ENCODE measurements at regions not wholly inside any gene's neighbourhood (a gene's known extent, or its start where the extent isn't known, plus 50 kb on each side); places are given as distances from the start of the nearest gene placed in this dataset.

GRCh38 chr7:12995912-12996469 lies 308.6 kb downstream of the ARL4A start:
- no peak for TF ChIP-seq ZNF274 (IDR thresholded peaks at IDR 0.05; ENCODE audit: low read depth, low read length)
- no peak for DNase-seq (ENCODE audit: low read depth, low spot score)
- H3K4me3 ChIP-seq (replicated peaks in 1 of 2; ENCODE audit: low read depth in 1 of 2, low read length in 2 of 2) = no peak overlapping the region
- H3K27me3 ChIP-seq (ENCODE audit: insufficient read depth, low read length) = no peaks in the 10 kb centered on the region
- no peaks in the 10 kb centered on the region for H3K4me1 ChIP-seq (ENCODE audit: control insufficient read depth in 1 of 2, insufficient read depth in 2 of 2, low read length in 2 of 2)
- no peaks in the 10 kb centered on the region for H3K79me2 ChIP-seq (ENCODE audit: insufficient read depth, low read length)
- POLR2A ChIA-PET = no interaction called here
- H3K27ac ChIP-seq (ENCODE audit: low read depth, low read length) = no peak overlapping the region
- RAD21 ChIA-PET (ENCODE audit: low non-redundant PET in 1 of 2, low total read pairs in 2 of 2, uncharacterized antibody in 2 of 2, unreplicated experiment in 2 of 2) = no interaction called here
- H3K36me3 ChIP-seq (ENCODE audit: control insufficient read depth in 1 of 2, insufficient read depth in 2 of 2, low read length in 2 of 2) = no peaks in the 10 kb centered on the region
- no peak overlapping the region for H3K4me2 ChIP-seq (ENCODE audit: low read length)
- intact Hi-C loops (cut with micrococcal nuclease) = no loop called here
- H3K9me3 ChIP-seq (ENCODE audit: control insufficient read depth in 1 of 2, insufficient read depth in 1 of 2, low read depth in 1 of 2, low read length in 2 of 2) = no peaks in the 10 kb centered on the region
- CTCF ChIA-PET = no interaction called here
- ATAC-seq = no peak
- H4K20me1 ChIP-seq (ENCODE audit: insufficient read depth) = no peaks in the 10 kb centered on the region
- no TSS peak for BruUV-seq (replicated peaks)
- H3K9me2 ChIP-seq (ENCODE audit: insufficient read depth) = no peaks in the 10 kb centered on the region
- no peak overlapping the region for H3K9ac ChIP-seq (ENCODE audit: low read length)
- no peak overlapping the region for H2AFZ ChIP-seq (ENCODE audit: low read depth, low read length, poor library complexity, severe bottlenecking)

GRCh38 chr7:13007331-13007730 lies 319.9 kb downstream of the ARL4A start:
- intact Hi-C loops (cut with micrococcal nuclease) = loop anchor here (5.0 kb wide), 1 partner anchor 35 kb away; no protein-coding TSS in a partner anchor
- ATAC-seq = no peak
- no peaks in the 10 kb centered on the region for H4K20me1 ChIP-seq (ENCODE audit: insufficient read depth)
- H3K27me3 ChIP-seq (ENCODE audit: insufficient read depth, low read length) = no peaks in the 10 kb centered on the region
- no TSS peak for BruUV-seq (replicated peaks)
- H3K36me3 ChIP-seq (ENCODE audit: control insufficient read depth in 1 of 2, insufficient read depth in 2 of 2, low read length in 2 of 2) = no peaks in the 10 kb centered on the region
- no peaks in the 10 kb centered on the region for H3K4me1 ChIP-seq (ENCODE audit: control insufficient read depth in 1 of 2, insufficient read depth in 2 of 2, low read length in 2 of 2)
- no peaks in the 10 kb centered on the region for H3K9me3 ChIP-seq (ENCODE audit: control insufficient read depth in 1 of 2, insufficient read depth in 1 of 2, low read depth in 1 of 2, low read length in 2 of 2)
- H3K4me3 ChIP-seq (replicated peaks in 1 of 2; ENCODE audit: low read depth in 1 of 2, low read length in 2 of 2) = no peak overlapping the region
- no peak overlapping the region for H3K27ac ChIP-seq (ENCODE audit: low read depth, low read length)
- no peak for DNase-seq (ENCODE audit: low read depth, low spot score)
- H3K9ac ChIP-seq (ENCODE audit: low read length) = no peak overlapping the region
- H3K4me2 ChIP-seq (ENCODE audit: low read length) = no peak overlapping the region
- POLR2A ChIA-PET = no interaction called here
- H2AFZ ChIP-seq (ENCODE audit: low read depth, low read length, poor library complexity, severe bottlenecking) = no peak overlapping the region
- no peaks in the 10 kb centered on the region for H3K79me2 ChIP-seq (ENCODE audit: insufficient read depth, low read length)
- RAD21 ChIA-PET (ENCODE audit: low non-redundant PET in 1 of 2, low total read pairs in 2 of 2, uncharacterized antibody in 2 of 2, unreplicated experiment in 2 of 2) = no interaction called here
- no peaks in the 10 kb centered on the region for H3K9me2 ChIP-seq (ENCODE audit: insufficient read depth)
- CTCF ChIA-PET = no interaction called here
- TF ChIP-seq ELF1 (IDR thresholded peaks at IDR 0.05; ENCODE audit: borderline replicate concordance, low read depth) = no peak
- TF ChIP-seq RAD21 (IDR thresholded peaks at IDR 0.05; ENCODE audit: low read depth) = no peak
- no peak for TF ChIP-seq POLR2A (IDR thresholded peaks at IDR 0.05; ENCODE audit: borderline replicate concordance, extremely low read depth, insufficient read depth, insufficient read length)
- no peak for TF ChIP-seq EGR1 (IDR thresholded peaks at IDR 0.05; ENCODE audit: low read depth)
- TF ChIP-seq SP1 (IDR thresholded peaks at IDR 0.05; ENCODE audit: low read depth) = no peak
- no peak for TF ChIP-seq SIN3A (IDR thresholded peaks at IDR 0.05; ENCODE audit: low read depth)
- no peak for TF ChIP-seq JUND (IDR thresholded peaks at IDR 0.05)
- TF ChIP-seq CEBPB (IDR thresholded peaks at IDR 0.05; ENCODE audit: low read depth) = no peak
- TF ChIP-seq YY1 (IDR thresholded peaks at IDR 0.05; ENCODE audit: extremely low read depth, insufficient replicate concordance, low read depth, low read length) = no peak
- TF ChIP-seq REST (IDR thresholded peaks at IDR 0.05; ENCODE audit: low read depth) = no peak
- TF ChIP-seq ZFX (IDR thresholded peaks at IDR 0.05) = no peak
- no peak for TF ChIP-seq MAX (IDR thresholded peaks at IDR 0.05)
- no peak for TF ChIP-seq FOSL1 (IDR thresholded peaks at IDR 0.05; ENCODE audit: low read depth)
- TF ChIP-seq CBX3 (IDR thresholded peaks at IDR 0.05; ENCODE audit: low read depth) = no peak
- no peak for TF ChIP-seq CTCF (IDR thresholded peaks at IDR 0.05 in 2 of 3, conservative IDR thresholded peaks at IDR 0.05 in 1 of 3; ENCODE audit: borderline replicate concordance in 1 of 3, insufficient read depth in 1 of 3, low read depth in 2 of 3, low read length in 2 of 3)
- TF ChIP-seq ATF3 (IDR thresholded peaks at IDR 0.05) = no peak
- no peak for TF ChIP-seq SRF (IDR thresholded peaks at IDR 0.05; ENCODE audit: low read depth)
- TF ChIP-seq ZNF274 (IDR thresholded peaks at IDR 0.05; ENCODE audit: low read depth, low read length) = no peak

All from HCT116 (cell line).